Keratinocyte (primary cell): ENCODE measurements at regions not wholly inside any gene's neighbourhood (a gene's known extent, or its start where the extent isn't known, plus 50 kb on each side); places are given as distances from the start of the nearest gene placed in this dataset.

Experiments used
- EZH2 ChIP-seq: IDR thresholded peaks from one replicate; pipeline ENCODE4 v1.6.1; 2012; ENCODE audit warnings: inconsistent platforms, mild to moderate bottlenecking, low read length, moderate library complexity
- TF ChIP-seq, protein P1 (sequence below), 3 experiments: IDR thresholded peaks in 1 of 3; conservative IDR thresholded peaks in 1 of 3; optimal IDR thresholded peaks in 1 of 3; 2 replicates in 2 of 3; 3 replicates in 1 of 3; pipeline versions ENCODE3 to v1.5.1; 2011; ENCODE audit warnings: low read length in 3 of 3, mild to moderate bottlenecking in 3 of 3, moderate library complexity in 2 of 3, control low read depth in 1 of 3, inconsistent platforms in 1 of 3; ENCODE audit not compliant: insufficient read depth in 2 of 3; ENCODE audit errors: extremely low read depth in 1 of 3

DNA sequence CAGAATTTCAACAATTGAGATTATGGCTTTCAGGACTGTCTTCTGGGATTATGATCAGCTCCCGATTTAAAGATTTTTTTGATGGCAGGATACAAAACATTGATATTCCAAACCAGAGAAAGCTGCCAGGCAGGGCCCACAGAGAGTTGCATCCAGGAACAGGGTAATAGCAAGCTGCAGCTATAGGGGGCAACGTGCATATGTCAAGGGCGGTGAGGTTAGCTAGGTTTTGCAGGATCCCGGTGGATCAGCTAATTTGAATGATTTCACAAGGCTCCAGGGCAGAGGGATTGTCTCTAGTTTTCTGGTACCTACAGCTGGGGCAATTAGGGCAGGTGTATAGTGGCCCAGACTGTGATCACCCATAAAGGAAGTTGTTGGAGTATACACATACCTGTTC lies 339.4 kb downstream of the CHSY3 start:
- TF ChIP-seq, protein P1, sequence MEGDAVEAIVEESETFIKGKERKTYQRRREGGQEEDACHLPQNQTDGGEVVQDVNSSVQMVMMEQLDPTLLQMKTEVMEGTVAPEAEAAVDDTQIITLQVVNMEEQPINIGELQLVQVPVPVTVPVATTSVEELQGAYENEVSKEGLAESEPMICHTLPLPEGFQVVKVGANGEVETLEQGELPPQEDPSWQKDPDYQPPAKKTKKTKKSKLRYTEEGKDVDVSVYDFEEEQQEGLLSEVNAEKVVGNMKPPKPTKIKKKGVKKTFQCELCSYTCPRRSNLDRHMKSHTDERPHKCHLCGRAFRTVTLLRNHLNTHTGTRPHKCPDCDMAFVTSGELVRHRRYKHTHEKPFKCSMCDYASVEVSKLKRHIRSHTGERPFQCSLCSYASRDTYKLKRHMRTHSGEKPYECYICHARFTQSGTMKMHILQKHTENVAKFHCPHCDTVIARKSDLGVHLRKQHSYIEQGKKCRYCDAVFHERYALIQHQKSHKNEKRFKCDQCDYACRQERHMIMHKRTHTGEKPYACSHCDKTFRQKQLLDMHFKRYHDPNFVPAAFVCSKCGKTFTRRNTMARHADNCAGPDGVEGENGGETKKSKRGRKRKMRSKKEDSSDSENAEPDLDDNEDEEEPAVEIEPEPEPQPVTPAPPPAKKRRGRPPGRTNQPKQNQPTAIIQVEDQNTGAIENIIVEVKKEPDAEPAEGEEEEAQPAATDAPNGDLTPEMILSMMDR (optimal IDR thresholded peaks at IDR 0.05 in 1 of 3, IDR thresholded peaks at IDR 0.05 in 1 of 3, conservative IDR thresholded peaks at IDR 0.05 in 1 of 3; ENCODE audit: extremely low read depth in 1 of 3, insufficient read depth in 2 of 3, low read length in 3 of 3) = no peak
- TF ChIP-seq EZH2 = no peak
